ENCODE measurements at regions not wholly inside any gene's neighbourhood (a gene's known extent, or its start where the extent isn't known, plus 50 kb on each side); places are given as distances from the start of the nearest gene placed in this dataset.

GRCh38 chrX:69291116-69291515 is 125.9 kb upstream of the PJA1 start:
- TF ChIP-seq, protein P1, sequence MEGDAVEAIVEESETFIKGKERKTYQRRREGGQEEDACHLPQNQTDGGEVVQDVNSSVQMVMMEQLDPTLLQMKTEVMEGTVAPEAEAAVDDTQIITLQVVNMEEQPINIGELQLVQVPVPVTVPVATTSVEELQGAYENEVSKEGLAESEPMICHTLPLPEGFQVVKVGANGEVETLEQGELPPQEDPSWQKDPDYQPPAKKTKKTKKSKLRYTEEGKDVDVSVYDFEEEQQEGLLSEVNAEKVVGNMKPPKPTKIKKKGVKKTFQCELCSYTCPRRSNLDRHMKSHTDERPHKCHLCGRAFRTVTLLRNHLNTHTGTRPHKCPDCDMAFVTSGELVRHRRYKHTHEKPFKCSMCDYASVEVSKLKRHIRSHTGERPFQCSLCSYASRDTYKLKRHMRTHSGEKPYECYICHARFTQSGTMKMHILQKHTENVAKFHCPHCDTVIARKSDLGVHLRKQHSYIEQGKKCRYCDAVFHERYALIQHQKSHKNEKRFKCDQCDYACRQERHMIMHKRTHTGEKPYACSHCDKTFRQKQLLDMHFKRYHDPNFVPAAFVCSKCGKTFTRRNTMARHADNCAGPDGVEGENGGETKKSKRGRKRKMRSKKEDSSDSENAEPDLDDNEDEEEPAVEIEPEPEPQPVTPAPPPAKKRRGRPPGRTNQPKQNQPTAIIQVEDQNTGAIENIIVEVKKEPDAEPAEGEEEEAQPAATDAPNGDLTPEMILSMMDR (IDR thresholded peaks at IDR 0.05; ENCODE audit: control extremely low read depth, extremely low read depth, low read depth, missing control alignments): no peak
- DNase-seq (ENCODE audit: extremely low spot score): no peak
- ChIA-PET CTCF (no interaction called here), POLR2A (no interaction called here)

DNA sequence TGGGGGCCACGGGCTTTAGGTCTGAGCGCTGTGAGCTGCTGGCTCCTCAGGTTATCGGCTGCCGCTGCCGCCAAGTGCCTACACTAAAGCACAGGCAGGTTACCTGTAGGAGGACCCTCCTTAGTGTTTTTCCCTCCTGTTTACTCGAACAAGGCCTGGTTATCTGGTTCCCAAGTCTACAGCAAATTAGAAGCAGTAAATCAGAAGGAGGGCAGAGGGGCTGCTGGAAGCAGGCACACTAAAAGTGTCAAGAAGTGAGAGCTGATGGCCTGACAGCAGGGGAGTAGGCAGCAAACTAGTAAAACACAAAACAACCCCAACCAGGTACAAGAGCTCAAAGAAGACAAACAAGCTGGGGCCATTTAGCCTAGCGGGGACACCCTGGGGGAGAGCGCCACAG is 125.0 kb upstream of the PJA1 start:
- POLR2A ChIA-PET: no interaction called here
- CTCF ChIA-PET: interaction anchor here (3.8 kb wide), 1 partner anchor 462 kb away, joined by 18 read pairs; the partner anchor contains the start of gene EFNB1
- DNase-seq (ENCODE audit: extremely low spot score): no peak
- TF ChIP-seq, protein P1 (IDR thresholded peaks at IDR 0.05; ENCODE audit: control extremely low read depth, extremely low read depth, low read depth, missing control alignments): no peak

DNA sequence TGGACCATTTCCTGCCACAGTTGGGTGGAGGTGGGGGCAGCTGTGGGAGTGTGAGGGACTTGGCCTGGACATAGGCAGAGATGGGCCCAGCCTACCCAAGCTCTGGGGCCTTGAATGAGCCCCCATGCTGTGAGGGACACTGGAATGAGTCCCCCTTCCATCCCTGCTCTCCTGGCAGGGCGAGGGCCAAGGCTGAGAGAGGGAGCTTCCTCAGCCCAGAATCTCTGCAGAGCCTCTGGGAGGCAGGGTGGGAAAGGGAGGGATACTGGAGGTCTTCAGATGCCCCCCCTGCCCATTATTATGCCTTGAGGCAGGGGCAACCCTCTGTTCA is 124.5 kb upstream of the PJA1 start:
- TF ChIP-seq, protein P1 (IDR thresholded peaks at IDR 0.05; ENCODE audit: control extremely low read depth, extremely low read depth, low read depth, missing control alignments): no peak
- POLR2A ChIA-PET: no interaction called here
- CTCF ChIA-PET: interaction anchor here (3.8 kb wide), 1 partner anchor 462 kb away, joined by 18 read pairs; the partner anchor contains the start of gene EFNB1
- no peak for DNase-seq (ENCODE audit: extremely low spot score)

- POLR2A ChIA-PET: no interaction called here
- CTCF ChIA-PET: interaction anchor here (3.8 kb wide), 1 partner anchor 461 kb away, joined by 18 read pairs; the partner anchor contains the start of gene EFNB1
- DNase-seq (ENCODE audit: extremely low spot score): no peak
- TF ChIP-seq, protein P1 (IDR thresholded peaks at IDR 0.05; ENCODE audit: control extremely low read depth, extremely low read depth, low read depth, missing control alignments): no peak
Measured at GRCh38 chrX:69289046-69289792, 124.0 kb upstream of the PJA1 start.

DNA sequence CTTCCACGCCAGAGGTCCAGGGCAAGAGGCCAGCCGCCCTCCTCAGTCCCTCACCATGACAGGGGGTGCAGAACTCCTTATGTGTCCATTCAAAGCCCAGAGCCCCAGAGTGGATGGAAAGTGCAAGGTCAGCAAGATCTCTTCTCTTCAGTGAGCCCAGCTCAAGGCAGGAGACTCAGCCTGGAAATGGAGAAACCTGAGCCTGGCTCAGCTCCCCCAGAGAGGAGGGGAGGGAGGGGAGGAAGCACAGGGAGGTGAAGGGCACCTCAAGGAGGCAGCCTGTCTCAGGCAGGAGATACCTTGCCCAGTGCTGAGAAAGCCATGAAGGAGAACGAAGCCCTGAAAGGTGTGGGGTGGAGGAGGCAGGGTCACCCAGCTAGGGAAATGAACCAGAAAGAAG is 121.8 kb upstream of the PJA1 start:
- TF ChIP-seq, protein P1 (IDR thresholded peaks at IDR 0.05; ENCODE audit: control extremely low read depth, extremely low read depth, low read depth, missing control alignments): no peak
- ChIA-PET POLR2A (no interaction called here), CTCF (interaction anchor here (0.9 to 3.8 kb wide), 3 partner anchors 13 to 459 kb away, joined by 3 to 18 read pairs (median 3); partner anchors contain the start of gene EFNB1)
- no peak for DNase-seq (ENCODE audit: extremely low spot score)

GRCh38 chrX:69286565-69286906 is 121.3 kb upstream of the PJA1 start:
- ChIA-PET POLR2A (no interaction called here), CTCF (interaction anchor here (0.9 to 3.8 kb wide), 3 partner anchors 13 to 459 kb away, joined by 3 to 18 read pairs (median 3); partner anchors contain the start of gene EFNB1)
- no peak for DNase-seq (ENCODE audit: extremely low spot score)
- TF ChIP-seq, protein P1 (IDR thresholded peaks at IDR 0.05; ENCODE audit: control extremely low read depth, extremely low read depth, low read depth, missing control alignments): no peak
